ENCODE measurements at regions not wholly inside any gene's neighbourhood (a gene's known extent, or its start where the extent isn't known, plus 50 kb on each side); places are given as distances from the start of the nearest gene placed in this dataset.

GRCh38 chr21:15406791-15407190 is 323.0 kb upstream of the USP25 start:
- no peak for TF ChIP-seq POLR2A (IDR thresholded peaks at IDR 0.05; ENCODE audit: low read depth, low read length)
- no peak for TF ChIP-seq POLR2AphosphoS5 (IDR thresholded peaks at IDR 0.05; ENCODE audit: low read depth, low read length)

Measured in GM12892 (cell line).